NCI-H2227 treated with DMSO at 0.1 percent for 48 hours (cell line): ENCODE measurements at regions not wholly inside any gene's neighbourhood (a gene's known extent, or its start where the extent isn't known, plus 50 kb on each side); places are given as distances from the start of the nearest gene placed in this dataset.
"Not testable (repeated sequence)": the region's sequence is repeated elsewhere in the genome, so short reads cannot be mapped to it uniquely, and the experiment has no call there.

Experiments used
- DNase-seq: peaks from one replicate; lab custom pipeline; 2025; lab: John Stamatoyannopoulos, UW

GRCh38 chr4:103998756-103999155 is 279.0 kb upstream of the TACR3 start:
- no peak for DNase-seq

GRCh38 chr4:103996637-103997036 is 276.9 kb upstream of the TACR3 start:
- DNase-seq: peak; percentile 47

DNA sequence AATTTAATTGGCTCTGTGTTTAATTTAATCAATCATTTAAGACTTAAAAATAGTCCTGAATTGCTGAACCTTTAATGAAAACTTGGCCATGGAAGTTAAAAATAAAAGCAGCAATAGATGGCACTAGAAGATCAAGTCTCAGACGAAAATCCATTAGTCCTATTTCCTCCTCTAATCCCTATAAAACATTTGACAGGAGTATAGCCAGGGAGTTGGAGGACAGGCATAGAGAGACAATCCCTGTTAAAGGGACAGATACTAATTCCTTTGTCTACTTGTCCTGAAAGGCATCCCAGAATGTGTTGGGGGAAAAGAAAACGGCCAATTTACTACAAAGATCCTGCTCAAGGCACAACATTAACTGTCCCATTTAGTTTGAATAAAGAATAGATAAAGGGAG is 276.3 kb upstream of the TACR3 start:
- DNase-seq: peak; percentile 52

- no peak for DNase-seq
Observed at GRCh38 chr4:103994059-103994458, 274.3 kb upstream of the TACR3 start.

GRCh38 chr4:103982454-103982853 is 262.7 kb upstream of the TACR3 start:
- no peak for DNase-seq

- no peak for DNase-seq
Observed at GRCh38 chr4:103948244-103949018, 228.6 kb upstream of the TACR3 start.

DNA sequence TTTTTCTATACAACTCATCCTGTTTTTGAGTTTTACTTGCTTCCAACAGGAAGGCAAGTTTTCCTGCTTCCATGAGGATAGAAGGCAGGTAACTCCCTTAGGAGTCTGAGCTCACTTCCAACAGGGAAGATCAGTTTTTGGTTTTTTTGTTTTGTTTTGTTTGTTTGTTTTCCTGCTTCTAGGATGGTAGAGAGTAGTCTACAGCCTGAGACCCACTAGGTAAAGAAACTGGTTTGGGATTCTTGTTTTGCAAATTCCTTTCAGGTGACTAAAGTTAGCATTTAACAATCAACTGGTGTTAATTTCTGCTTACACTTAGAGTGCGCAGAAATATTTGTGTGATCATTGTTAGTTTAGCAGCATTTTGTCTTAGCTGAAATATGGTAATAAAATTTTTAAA is 227.8 kb upstream of the TACR3 start:
- DNase-seq: no peak

DNA sequence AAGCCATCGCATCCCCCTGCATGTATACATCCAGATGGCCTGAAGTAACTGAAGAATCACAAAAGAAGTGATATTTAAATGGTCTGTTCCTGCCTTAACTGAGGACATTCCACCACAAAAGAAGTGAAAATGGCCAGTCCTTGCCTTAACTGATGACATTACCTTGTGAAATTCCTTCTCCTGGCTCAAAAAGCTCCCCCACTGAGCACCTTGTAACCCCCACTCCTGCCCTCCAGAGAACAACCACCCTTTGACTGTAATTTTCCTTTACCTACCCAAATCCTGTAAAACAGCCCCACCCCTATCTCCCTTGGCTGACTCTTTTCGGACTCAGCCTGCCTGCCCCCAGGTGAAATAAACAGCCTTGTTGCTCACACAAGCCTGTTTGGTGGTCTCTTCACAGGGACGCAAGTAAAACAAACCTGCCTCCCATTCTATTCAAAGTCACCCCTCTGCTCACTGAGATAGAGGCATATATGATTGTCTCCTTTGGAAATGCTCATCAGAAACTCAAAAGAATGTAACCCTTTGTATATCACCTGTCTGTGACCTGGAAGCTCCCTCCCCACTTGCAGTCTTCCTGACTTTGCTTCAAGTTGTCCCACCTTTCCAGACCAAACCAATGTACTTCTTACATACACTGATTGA is 227.0 kb upstream of the TACR3 start:
- not testable (repeated sequence) for DNase-seq

DNA sequence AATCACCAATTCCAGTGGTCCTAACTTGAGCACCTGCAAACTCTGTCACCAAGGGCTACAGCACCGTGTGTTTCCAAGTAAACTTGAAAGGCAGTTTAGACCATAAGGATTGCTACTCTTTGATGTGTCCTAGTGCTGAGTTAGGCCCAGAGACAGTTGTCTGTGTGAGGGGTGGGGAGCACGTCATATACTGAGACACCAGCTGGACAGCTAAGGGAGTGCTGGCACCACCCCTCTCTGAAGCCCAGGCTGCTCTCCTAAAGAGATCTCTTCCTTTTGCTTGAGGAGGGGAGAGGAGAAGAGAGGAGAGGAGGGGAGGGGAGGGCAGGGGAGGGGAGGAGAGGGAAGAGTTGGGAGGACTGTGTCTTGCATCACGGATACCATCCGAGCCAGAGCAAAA is 218.7 kb upstream of the TACR3 start:
- no peak for DNase-seq

DNA sequence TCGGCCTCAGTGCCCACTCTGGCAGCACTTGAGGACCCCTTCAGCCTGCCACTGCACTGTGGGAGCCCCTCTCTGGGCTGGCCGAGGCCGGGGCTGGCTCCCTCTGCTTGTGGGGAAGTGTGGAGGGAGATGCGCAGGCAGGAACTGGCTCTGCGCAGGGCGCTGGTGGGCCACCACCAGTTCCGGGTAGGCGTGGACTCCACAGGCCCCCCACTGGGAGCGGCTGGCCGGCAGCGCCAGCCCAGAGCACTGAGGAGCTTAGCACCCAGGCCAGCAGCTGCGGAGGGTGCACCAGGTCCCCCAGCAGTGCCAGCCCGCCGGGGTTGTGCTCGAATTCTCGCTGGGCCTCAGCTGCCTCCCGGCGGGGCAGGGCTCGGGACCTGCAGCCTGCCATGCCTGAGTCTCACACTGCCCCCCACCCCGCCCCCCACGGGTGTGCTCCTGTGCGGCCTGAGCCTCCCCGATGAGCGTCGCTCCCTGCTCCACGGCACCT is 216.9 kb upstream of the TACR3 start:
- no peak for DNase-seq

DNA sequence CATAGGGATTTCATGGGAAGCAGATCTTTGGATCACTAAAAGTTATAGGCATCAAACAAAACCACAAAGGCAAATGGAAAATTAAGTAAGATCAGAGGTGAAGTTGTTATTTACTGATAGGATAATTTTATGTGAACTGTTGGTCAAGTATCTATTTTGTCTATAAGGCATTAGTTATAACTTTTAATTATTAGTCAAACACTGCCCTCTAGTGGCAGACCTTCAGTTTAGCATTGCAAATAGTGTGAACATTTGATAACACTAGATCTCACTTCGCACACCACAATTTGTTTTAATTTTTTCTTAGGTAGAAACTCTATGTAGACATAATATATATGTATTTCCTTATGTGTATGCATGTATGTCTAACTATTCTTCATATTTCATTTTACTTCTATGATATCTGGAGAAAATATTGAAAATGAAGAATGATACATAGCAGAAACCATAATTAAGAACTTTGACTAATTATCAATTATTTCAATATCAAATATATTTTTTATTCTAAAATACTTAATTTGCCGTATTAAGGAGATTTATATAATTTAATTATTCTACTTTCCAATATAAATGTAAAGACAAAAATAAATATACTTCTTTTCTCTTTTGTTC is 214.5 kb upstream of the TACR3 start:
- peak; percentile 13 for DNase-seq

DNA sequence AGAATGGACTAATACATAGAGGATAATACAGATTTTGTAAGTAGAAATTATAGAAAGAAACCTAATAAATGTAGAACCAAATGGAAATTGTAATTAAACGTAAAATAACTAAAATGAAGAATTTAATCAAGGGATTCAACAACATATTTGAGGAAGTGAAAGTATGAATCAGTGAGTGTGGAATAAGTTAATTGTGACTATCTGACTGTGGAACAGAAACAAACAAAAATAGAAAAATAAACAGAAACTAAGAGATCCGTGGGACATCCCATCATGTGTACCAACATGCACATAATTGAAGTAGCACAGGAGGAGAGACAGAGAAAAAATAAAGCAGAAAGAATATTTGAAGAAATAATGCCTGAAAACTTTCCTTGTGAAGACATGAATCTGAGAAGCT is 208.6 kb upstream of the TACR3 start:
- DNase-seq: no peak

GRCh38 chr4:103923551-103923950 is 203.8 kb upstream of the TACR3 start:
- DNase-seq: no peak

DNA sequence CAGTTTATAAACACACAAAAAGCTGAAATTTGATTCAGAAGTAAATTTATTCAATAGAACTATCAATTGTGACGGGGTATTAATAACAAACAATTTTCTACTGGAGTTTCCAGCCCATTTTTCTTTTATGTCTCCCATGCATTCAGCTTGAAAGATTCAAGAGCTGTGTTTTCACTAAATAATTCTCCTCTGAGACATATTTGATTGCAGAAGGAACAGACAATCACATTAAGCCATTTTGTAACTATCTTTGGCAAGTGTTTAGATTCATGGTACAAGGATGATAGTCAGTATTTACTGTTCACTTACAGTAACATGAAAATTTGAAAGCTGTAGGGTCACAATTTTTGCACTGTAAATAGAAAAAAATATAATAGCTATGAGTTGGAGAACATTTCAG is 198.4 kb upstream of the TACR3 start:
- no peak for DNase-seq

DNA sequence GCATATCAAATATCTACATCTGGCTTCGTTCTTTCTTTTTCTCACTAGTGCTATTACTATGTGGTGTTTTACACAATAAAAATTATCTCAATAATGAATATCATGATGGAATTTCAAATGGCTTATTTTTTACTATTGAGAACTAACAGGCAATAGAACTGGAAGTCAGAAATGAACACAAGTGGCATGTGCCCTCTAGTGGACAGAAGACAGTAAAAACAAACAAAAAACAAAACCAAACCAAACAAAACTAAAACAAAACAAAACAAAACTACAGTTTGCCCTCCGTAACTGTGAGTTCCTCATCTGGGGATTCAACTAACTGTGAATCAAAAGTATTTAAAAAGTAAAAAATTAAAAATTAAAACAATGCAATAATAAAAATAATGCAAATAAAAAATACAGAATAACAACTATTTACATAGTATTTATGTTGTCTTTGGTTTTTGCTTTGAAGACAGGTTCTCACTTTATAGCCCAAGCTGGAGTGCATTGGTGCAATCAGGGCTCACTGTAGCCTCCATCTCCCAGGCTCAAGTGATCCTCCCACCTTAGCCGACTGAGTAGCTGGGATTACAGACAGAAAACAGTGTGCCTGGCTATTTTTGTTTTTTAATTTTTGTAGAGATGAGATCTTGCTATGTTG is 195.6 kb upstream of the TACR3 start:
- DNase-seq: peak; percentile 1

DNA sequence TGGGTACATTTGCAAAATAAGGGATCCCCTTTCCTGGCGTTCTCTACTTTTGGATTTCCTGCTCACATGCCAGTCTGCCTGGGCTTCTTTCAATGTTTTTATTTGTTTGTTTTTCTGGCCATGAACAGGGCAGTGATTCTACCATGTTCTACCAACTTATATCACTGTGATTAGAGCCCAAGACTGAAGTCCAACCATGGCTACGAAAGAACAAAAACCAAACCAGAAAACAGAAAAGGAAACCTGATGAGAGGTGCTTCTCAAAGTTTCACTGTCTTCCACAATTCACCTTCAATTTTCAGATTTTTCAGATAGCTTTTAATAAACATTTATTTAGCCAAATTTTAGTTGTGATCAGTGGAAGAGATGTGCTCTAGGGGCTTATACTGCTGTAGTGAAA is 187.6 kb upstream of the TACR3 start:
- no peak for DNase-seq

DNA sequence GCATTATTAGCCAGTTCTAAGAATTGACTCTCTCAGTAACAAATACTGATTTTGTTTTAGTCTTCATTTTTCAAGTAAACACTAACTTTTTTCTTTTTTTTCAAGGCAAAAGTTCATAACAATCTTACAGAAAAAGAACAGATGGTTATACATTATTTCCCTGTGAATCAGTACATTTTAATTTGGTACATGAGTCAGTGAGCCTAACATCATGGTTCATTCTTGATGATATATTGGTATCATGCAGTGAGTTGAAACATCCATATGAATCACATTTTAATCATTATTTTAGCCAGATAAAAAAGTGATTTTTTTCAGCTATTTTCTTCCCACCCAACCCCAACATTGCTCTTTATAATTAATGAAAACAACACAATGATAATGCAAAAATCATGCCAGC is 184.3 kb upstream of the TACR3 start:
- no peak for DNase-seq

- DNase-seq: no peak
Observed at GRCh38 chr4:103902730-103903129, 182.9 kb upstream of the TACR3 start.

DNA sequence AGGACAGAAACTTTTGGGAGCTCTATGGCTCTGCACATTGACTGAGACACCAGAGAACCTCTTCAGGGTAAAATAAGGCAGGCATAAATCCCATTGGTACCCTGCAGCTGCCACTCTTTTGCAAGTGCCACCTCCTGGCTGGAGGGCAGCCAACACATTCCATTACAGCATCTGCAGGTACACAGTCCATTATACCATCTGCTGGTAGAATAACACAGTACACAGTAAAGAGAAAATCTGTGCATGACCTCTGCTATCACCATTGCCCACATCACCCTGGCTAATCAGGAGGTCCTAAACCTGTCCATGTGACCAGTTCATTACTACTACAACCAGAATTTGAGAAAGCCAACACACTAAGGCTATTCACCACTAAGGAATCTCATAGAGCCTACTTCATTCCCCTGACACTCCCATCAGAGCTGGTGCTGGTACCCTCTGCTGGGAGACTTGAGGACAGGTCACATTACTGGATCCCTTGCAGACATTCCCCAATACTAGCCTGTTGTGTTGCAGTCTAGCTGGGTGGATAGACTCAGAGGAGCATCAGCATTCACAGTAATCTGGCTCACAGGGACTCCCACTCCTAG is 176.2 kb upstream of the TACR3 start:
- DNase-seq: no peak

DNA sequence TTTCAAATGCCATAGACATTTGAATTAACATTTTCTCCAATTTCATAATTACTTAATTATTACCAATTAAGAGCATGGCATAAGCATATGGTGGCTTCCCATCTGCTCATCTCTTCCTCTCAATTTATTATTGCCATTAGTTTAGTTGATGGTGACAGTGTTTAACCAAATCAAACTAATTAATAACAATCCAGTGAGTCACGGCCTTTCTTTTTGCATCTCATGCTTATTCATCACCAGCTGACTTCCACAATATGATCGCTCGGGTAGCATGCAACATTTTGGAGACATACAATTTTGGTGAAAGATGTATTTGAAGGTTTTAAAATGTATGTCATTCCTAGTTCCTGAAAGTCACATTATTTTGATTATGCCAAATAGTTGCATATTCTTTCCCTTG is 172.8 kb upstream of the TACR3 start:
- DNase-seq: no peak

DNA sequence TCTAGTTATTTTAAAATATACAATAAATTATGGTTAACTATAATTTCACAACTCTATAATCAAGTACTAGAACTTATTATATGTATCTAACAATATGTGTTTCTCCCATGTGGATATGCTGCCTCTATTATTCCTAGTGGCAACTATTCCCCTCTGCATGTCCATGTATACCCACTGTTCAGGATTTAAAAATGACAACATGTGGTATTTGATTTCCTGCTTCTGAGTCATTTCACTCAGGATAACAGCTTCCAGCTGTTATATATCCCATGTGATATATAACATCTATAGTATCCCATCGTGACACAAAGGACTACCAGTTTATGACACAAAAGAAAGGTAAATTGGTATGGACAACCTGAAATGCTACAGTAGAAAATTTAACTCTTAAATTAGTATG is 167.4 kb upstream of the TACR3 start:
- DNase-seq: no peak

- DNase-seq: no peak
Observed at GRCh38 chr4:103885152-103885551, 165.4 kb upstream of the TACR3 start.
